ENCODE measurements at regions not wholly inside any gene's neighbourhood (a gene's known extent, or its start where the extent isn't known, plus 50 kb on each side); places are given as distances from the start of the nearest gene placed in this dataset.
"Not testable (repeated sequence)": the region's sequence is repeated elsewhere in the genome, so short reads cannot be mapped to it uniquely, and the experiment has no call there.

- Histone ChIP-seq H3K27me3 (ENCODE audit: control insufficient read depth, insufficient read depth, low read length) (no peaks in the 10 kb centered on the region), H3K4me3 (ENCODE audit: insufficient read depth, low read depth, low read length) (no peak overlapping the region), H3K36me3 (replicated peaks; ENCODE audit: control insufficient read depth, insufficient read depth, low read length) (no peaks in the 10 kb centered on the region; the same call in 1 of the 2 replicates)
- DNase-seq: no peak
Measured at GRCh38 chr15:81784751-81785150, 261.1 kb downstream of the MEX3B start.

- no peaks in the 10 kb centered on the region for H3K27me3 ChIP-seq (ENCODE audit: control insufficient read depth, insufficient read depth, low read length)
- H3K36me3 ChIP-seq (replicated peaks; ENCODE audit: control insufficient read depth, insufficient read depth, low read length): no peaks in the 10 kb centered on the region; the same call in 1 of the 2 replicates
- H3K4me3 ChIP-seq (ENCODE audit: insufficient read depth, low read depth, low read length): no peak overlapping the region
- DNase-seq: no peak
Measured at GRCh38 chr15:81783586-81783985, 262.2 kb downstream of the MEX3B start.

GRCh38 chr15:81783076-81783475 lies 262.7 kb downstream of the MEX3B start:
- Histone ChIP-seq H3K4me3 (ENCODE audit: insufficient read depth, low read depth, low read length) (no peak overlapping the region), H3K27me3 (ENCODE audit: control insufficient read depth, insufficient read depth, low read length) (no peaks in the 10 kb centered on the region), H3K36me3 (replicated peaks; ENCODE audit: control insufficient read depth, insufficient read depth, low read length) (no peaks in the 10 kb centered on the region; the same call in 1 of the 2 replicates)
- no peak for DNase-seq

GRCh38 chr15:81781395-81781794 lies 264.4 kb downstream of the MEX3B start:
- Histone ChIP-seq H3K36me3 (replicated peaks; ENCODE audit: control insufficient read depth, insufficient read depth, low read length) (no peaks in the 10 kb centered on the region; the same call in 1 of the 2 replicates), H3K4me3 (ENCODE audit: insufficient read depth, low read depth, low read length) (no peak overlapping the region), H3K27me3 (ENCODE audit: control insufficient read depth, insufficient read depth, low read length) (no peaks in the 10 kb centered on the region)
- no peak for DNase-seq

GRCh38 chr15:81780966-81781365 lies 264.9 kb downstream of the MEX3B start:
- Histone ChIP-seq H3K4me3 (ENCODE audit: insufficient read depth, low read depth, low read length) (no peak overlapping the region), H3K36me3 (replicated peaks; ENCODE audit: control insufficient read depth, insufficient read depth, low read length) (no peaks in the 10 kb centered on the region; the same call in 1 of the 2 replicates), H3K27me3 (ENCODE audit: control insufficient read depth, insufficient read depth, low read length) (no peaks in the 10 kb centered on the region)
- DNase-seq: no peak

GRCh38 chr15:81779181-81779580 lies 266.6 kb downstream of the MEX3B start:
- no peaks in the 10 kb centered on the region; the same call in 1 of the 2 replicates for H3K36me3 ChIP-seq (replicated peaks; ENCODE audit: control insufficient read depth, insufficient read depth, low read length)
- DNase-seq: no peak
- no peaks in the 10 kb centered on the region for H3K27me3 ChIP-seq (ENCODE audit: control insufficient read depth, insufficient read depth, low read length)
- no peak overlapping the region for H3K4me3 ChIP-seq (ENCODE audit: insufficient read depth, low read depth, low read length)

GRCh38 chr15:81777546-81777945 lies 268.3 kb downstream of the MEX3B start:
- H3K4me3 ChIP-seq (ENCODE audit: insufficient read depth, low read depth, low read length): no peak overlapping the region
- no peak for DNase-seq
- no peaks in the 10 kb centered on the region for H3K36me3 ChIP-seq (replicated peaks; ENCODE audit: control insufficient read depth, insufficient read depth, low read length)
- H3K27me3 ChIP-seq (ENCODE audit: control insufficient read depth, insufficient read depth, low read length): no peaks in the 10 kb centered on the region

- DNase-seq: no peak
Measured at GRCh38 chr15:81776976-81777375, 268.8 kb downstream of the MEX3B start.

GRCh38 chr15:81775779-81776178 lies 270.0 kb downstream of the MEX3B start:
- not testable (repeated sequence) for H3K27me3 ChIP-seq (ENCODE audit: control insufficient read depth, insufficient read depth, low read length); DNase-seq; H3K36me3 ChIP-seq (replicated peaks; ENCODE audit: control insufficient read depth, insufficient read depth, low read length); H3K4me3 ChIP-seq (ENCODE audit: insufficient read depth, low read depth, low read length)

More at GRCh38 chr15:81776976-81777375, 268.8 kb downstream of the MEX3B start:
- Histone ChIP-seq H3K4me3 (ENCODE audit: insufficient read depth, low read depth, low read length) (no peak overlapping the region), H3K36me3 (replicated peaks; ENCODE audit: control insufficient read depth, insufficient read depth, low read length) (no peaks in the 10 kb centered on the region), H3K27me3 (ENCODE audit: control insufficient read depth, insufficient read depth, low read length) (no peaks in the 10 kb centered on the region)

GRCh38 chr15:81774309-81774708 lies 271.5 kb downstream of the MEX3B start:
- no peaks in the 10 kb centered on the region for H3K27me3 ChIP-seq (ENCODE audit: control insufficient read depth, insufficient read depth, low read length)
- H3K4me3 ChIP-seq (ENCODE audit: insufficient read depth, low read depth, low read length): no peak overlapping the region
- no peaks in the 10 kb centered on the region for H3K36me3 ChIP-seq (replicated peaks; ENCODE audit: control insufficient read depth, insufficient read depth, low read length)
- DNase-seq: no peak

GRCh38 chr15:81768773-81769172 lies 277.0 kb downstream of the MEX3B start:
- Histone ChIP-seq H3K36me3 (replicated peaks; ENCODE audit: control insufficient read depth, insufficient read depth, low read length) (no peaks in the 10 kb centered on the region), H3K27me3 (ENCODE audit: control insufficient read depth, insufficient read depth, low read length) (no peaks in the 10 kb centered on the region), H3K4me3 (ENCODE audit: insufficient read depth, low read depth, low read length) (no peak overlapping the region)
- no peak for DNase-seq

- no peak for DNase-seq
- no peaks in the 10 kb centered on the region for H3K36me3 ChIP-seq (replicated peaks; ENCODE audit: control insufficient read depth, insufficient read depth, low read length)
- no peak overlapping the region for H3K4me3 ChIP-seq (ENCODE audit: insufficient read depth, low read depth, low read length)
- H3K27me3 ChIP-seq (ENCODE audit: control insufficient read depth, insufficient read depth, low read length): no peaks in the 10 kb centered on the region
Measured at GRCh38 chr15:81766829-81767475, 278.9 kb downstream of the MEX3B start.

- DNase-seq: no peak
- H3K27me3 ChIP-seq (ENCODE audit: control insufficient read depth, insufficient read depth, low read length): no peaks in the 10 kb centered on the region
- H3K4me3 ChIP-seq (ENCODE audit: insufficient read depth, low read depth, low read length): no peak overlapping the region
- no peaks in the 10 kb centered on the region for H3K36me3 ChIP-seq (replicated peaks; ENCODE audit: control insufficient read depth, insufficient read depth, low read length)
Measured at GRCh38 chr15:81765816-81766215, 280.0 kb downstream of the MEX3B start.

- Histone ChIP-seq H3K36me3 (replicated peaks; ENCODE audit: control insufficient read depth, insufficient read depth, low read length) (no peaks in the 10 kb centered on the region), H3K27me3 (ENCODE audit: control insufficient read depth, insufficient read depth, low read length) (no peaks in the 10 kb centered on the region), H3K4me3 (ENCODE audit: insufficient read depth, low read depth, low read length) (no peak overlapping the region)
- DNase-seq: no peak
Measured at GRCh38 chr15:81763304-81763703, 282.5 kb downstream of the MEX3B start.

GRCh38 chr15:81760686-81761085 lies 285.1 kb downstream of the MEX3B start:
- H3K4me3 ChIP-seq (ENCODE audit: insufficient read depth, low read depth, low read length): no peak overlapping the region
- no peaks in the 10 kb centered on the region for H3K27me3 ChIP-seq (ENCODE audit: control insufficient read depth, insufficient read depth, low read length)
- no peak for DNase-seq
- no peaks in the 10 kb centered on the region for H3K36me3 ChIP-seq (replicated peaks; ENCODE audit: control insufficient read depth, insufficient read depth, low read length)

Data from H7 (cell line).